PC-3 (cell line): ENCODE measurements at regions not wholly inside any gene's neighbourhood (a gene's known extent, or its start where the extent isn't known, plus 50 kb on each side); places are given as distances from the start of the nearest gene placed in this dataset.

Experiments
- CTCF ChIP-seq: fragments of 300-600 bp; sonication (generic); conservative IDR thresholded peaks from 2 replicates; pipeline ENCODE4 v1.5.1; 2017; ENCODE audit warnings: antibody characterized with exemption, low read depth, mild to moderate bottlenecking, low read length
- EZH2 ChIP-seq: fragments of 300-600 bp; sonication (generic); IDR thresholded peaks from one replicate; pipeline ENCODE4 v1.6.1; 2017; ENCODE audit warnings: antibody characterized with exemption, mild to moderate bottlenecking, low read length; ENCODE audit not compliant: unreplicated experiment
- EZH2phosphoT487 ChIP-seq: fragments of 300-600 bp; sonication (generic); IDR thresholded peaks from 2 replicates; pipeline ENCODE4 v1.6.1; 2018; ENCODE audit warnings: mild to moderate bottlenecking, antibody characterized with exemption, low read length, borderline replicate concordance

- TF ChIP-seq CTCF (no peak), EZH2 (no peak), EZH2phosphoT487 (no peak)
Measured at GRCh38 chr7:36076074-36076473, 77.0 kb upstream of the EEPD1 start.
